ENCODE measurements at regions not wholly inside any gene's neighbourhood (a gene's known extent, or its start where the extent isn't known, plus 50 kb on each side); places are given as distances from the start of the nearest gene placed in this dataset.

DNA sequence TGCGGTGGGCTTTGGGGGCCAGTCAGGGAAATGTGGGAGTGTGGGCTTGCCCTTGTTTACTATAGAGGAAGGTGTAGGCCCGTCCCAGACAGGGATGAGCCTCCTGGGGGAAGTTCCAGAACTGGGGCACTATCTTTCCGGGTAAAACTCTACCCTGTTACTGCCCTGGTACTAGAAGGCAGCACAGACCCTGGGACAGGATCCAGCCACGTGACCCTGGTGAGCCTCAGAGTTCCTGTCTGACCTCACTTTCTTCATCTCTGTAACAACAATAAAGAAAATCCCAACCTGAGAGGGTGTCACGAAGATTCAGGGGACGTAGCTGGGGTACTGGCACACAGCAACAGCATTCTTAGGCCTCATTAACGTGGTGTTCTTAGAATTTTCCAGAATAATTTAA lies 239.6 kb upstream of the FOXF1 start:
- dilution Hi-C loops (cut with MboI; ENCODE audit: extremely low pct_ligation_motif_present, low sequenced_read_pairs): no loop called here
- no peak overlapping the region for H3K9ac ChIP-seq (ENCODE audit: control insufficient read depth, extremely low read depth, insufficient read depth, low read length)
- no peak for TF ChIP-seq CTCF (optimal IDR thresholded peaks at IDR 0.05 in 1 of 3, IDR thresholded peaks at IDR 0.05 in 1 of 3, conservative IDR thresholded peaks at IDR 0.05 in 1 of 3; ENCODE audit: extremely low read depth in 1 of 3, insufficient read depth in 2 of 3, low read length in 3 of 3)
- no peak for TF ChIP-seq EZH2 (IDR thresholded peaks at IDR 0.05; ENCODE audit: low read length)

GRCh38 chr16:86272744-86273143 lies 237.6 kb upstream of the FOXF1 start:
- H2AFZ ChIP-seq (ENCODE audit: control insufficient read depth, low read length): no peak overlapping the region
- H3K9me1 ChIP-seq (ENCODE audit: control insufficient read depth, extremely low read depth, insufficient read depth, low read length): no peaks in the 10 kb centered on the region
- dilution Hi-C loops (cut with MboI; ENCODE audit: extremely low pct_ligation_motif_present, low sequenced_read_pairs): no loop called here
- DNase-seq (ENCODE audit: low read depth, low spot score) (no peak), FAIRE-seq (no peak)
- no peaks in the 10 kb centered on the region for H3K4me1 ChIP-seq (ENCODE audit: control insufficient read depth, extremely low read depth, insufficient read depth, low read length)
- no peak overlapping the region for H3K9ac ChIP-seq (ENCODE audit: control insufficient read depth, extremely low read depth, insufficient read depth, low read length)
- H3K79me2 ChIP-seq (ENCODE audit: control insufficient read depth, insufficient read depth, low read length): no peaks in the 10 kb centered on the region
- H4K20me1 ChIP-seq (ENCODE audit: control insufficient read depth, extremely low read depth, insufficient read depth, low read length): no peaks in the 10 kb centered on the region
- H3K36me3 ChIP-seq (ENCODE audit: control insufficient read depth in 2 of 2, extremely low read depth in 1 of 2, insufficient read depth in 2 of 2, low read length in 2 of 2): no peaks in the 10 kb centered on the region
- no peaks in the 10 kb centered on the region for H3K9me3 ChIP-seq (ENCODE audit: control insufficient read depth, low read depth, low read length)
- no peak overlapping the region for H3K4me2 ChIP-seq (ENCODE audit: control insufficient read depth, extremely low read depth, insufficient read depth, low read depth, low read length)
- H3K27ac ChIP-seq (ENCODE audit: control insufficient read depth, insufficient read depth, low read length): no peak overlapping the region
- H3K27me3 ChIP-seq (ENCODE audit: control insufficient read depth, extremely low read depth, insufficient read depth, low read length): no peaks in the 10 kb centered on the region
- TF ChIP-seq EZH2 (IDR thresholded peaks at IDR 0.05; ENCODE audit: low read length) (no peak), CTCF (optimal IDR thresholded peaks at IDR 0.05 in 1 of 3, IDR thresholded peaks at IDR 0.05 in 1 of 3, conservative IDR thresholded peaks at IDR 0.05 in 1 of 3; ENCODE audit: extremely low read depth in 1 of 3, insufficient read depth in 2 of 3, low read length in 3 of 3) (no peak)
- no peak overlapping the region for H3K4me3 ChIP-seq (ENCODE audit: control insufficient read depth in 2 of 3, extremely low read depth in 1 of 3, insufficient read depth in 2 of 3, low read depth in 1 of 3, low read length in 3 of 3)

More for the DNA sequence above, 239.6 kb upstream of the FOXF1 start:
- H3K9me1 ChIP-seq (ENCODE audit: control insufficient read depth, extremely low read depth, insufficient read depth, low read length): no peaks in the 10 kb centered on the region
- no peak overlapping the region for H3K4me3 ChIP-seq (ENCODE audit: control insufficient read depth in 2 of 3, extremely low read depth in 1 of 3, insufficient read depth in 2 of 3, low read depth in 1 of 3, low read length in 3 of 3)
- no peak overlapping the region for H2AFZ ChIP-seq (ENCODE audit: control insufficient read depth, low read length)
- no peaks in the 10 kb centered on the region for H3K9me3 ChIP-seq (ENCODE audit: control insufficient read depth, low read depth, low read length)
- FAIRE-seq (no peak), DNase-seq (ENCODE audit: low read depth, low spot score) (no peak)
- no peaks in the 10 kb centered on the region for H3K4me1 ChIP-seq (ENCODE audit: control insufficient read depth, extremely low read depth, insufficient read depth, low read length)
- H3K79me2 ChIP-seq (ENCODE audit: control insufficient read depth, insufficient read depth, low read length): no peaks in the 10 kb centered on the region
- no peaks in the 10 kb centered on the region for H3K27me3 ChIP-seq (ENCODE audit: control insufficient read depth, extremely low read depth, insufficient read depth, low read length)
- H3K4me2 ChIP-seq (ENCODE audit: control insufficient read depth, extremely low read depth, insufficient read depth, low read depth, low read length): no peak overlapping the region
- H3K36me3 ChIP-seq (ENCODE audit: control insufficient read depth in 2 of 2, extremely low read depth in 1 of 2, insufficient read depth in 2 of 2, low read length in 2 of 2): no peaks in the 10 kb centered on the region
- no peak overlapping the region for H3K27ac ChIP-seq (ENCODE audit: control insufficient read depth, insufficient read depth, low read length)
- no peaks in the 10 kb centered on the region for H4K20me1 ChIP-seq (ENCODE audit: control insufficient read depth, extremely low read depth, insufficient read depth, low read length)

Data from keratinocyte (primary cell).